Stomach (tissue), 4 donors: ENCODE measurements at regions not wholly inside any gene's neighbourhood (a gene's known extent, or its start where the extent isn't known, plus 50 kb on each side); places are given as distances from the start of the nearest gene placed in this dataset.

Experiments
- CTCF ChIP-seq, 7 experiments: fragments of 450-650 bp in 4 of 7; fragments of 200-600 bp in 3 of 7; sonication (generic) in 3 of 7; IDR thresholded peaks; one replicate each; pipeline ENCODE4 v1.5.1; 2016 to 2019; ENCODE audit warnings: antibody characterized with exemption in 7 of 7, control low read depth in 2 of 7, mild to moderate bottlenecking in 1 of 7
- EP300 ChIP-seq: sonication (generic); formaldehyde crosslinking; IDR thresholded peaks from one replicate; pipeline ENCODE4 v1.6.1; 2017; ENCODE audit warnings: antibody characterized with exemption
- POLR2AphosphoS5 ChIP-seq, 3 donors: sonication (generic); formaldehyde crosslinking; IDR thresholded peaks; one replicate each; pipeline ENCODE4 v1.6.1; 2016; ENCODE audit warnings: antibody characterized with exemption in 3 of 3

GRCh38 chr10:109721453-109722064 is 201.8 kb downstream of the XPNPEP1 start:
- TF ChIP-seq CTCF (IDR thresholded peaks at IDR 0.05): no peak
- no peak for TF ChIP-seq EP300
- TF ChIP-seq POLR2AphosphoS5 (IDR thresholded peaks at IDR 0.05): no peak
